ACC112 (cell line): ENCODE measurements at regions not wholly inside any gene's neighbourhood (a gene's known extent, or its start where the extent isn't known, plus 50 kb on each side); places are given as distances from the start of the nearest gene placed in this dataset.
A peak's percentile ranks its signal among the peaks of the same experiment; 100 is the strongest.

ENCODE experiments used
- H2AFZ ChIP-seq: fragments of 200-600 bp; sonication (generic); one replicate; pipeline ENCODE4 v1.6.0; 2017; ENCODE audit warnings: antibody characterized with exemption, low read length; ENCODE audit not compliant: unreplicated experiment
- H3K27ac ChIP-seq: fragments of 200-600 bp; sonication (generic); 2 replicates; pipeline ENCODE4 v1.5.1; 2014; ENCODE audit warnings: low read depth, mild to moderate bottlenecking, antibody characterized with exemption, low read length, moderate library complexity
- H3K27me3 ChIP-seq: fragments of 200-600 bp; sonication (generic); 2 replicates; pipeline ENCODE4 v1.6.1; 2014; ENCODE audit warnings: mild to moderate bottlenecking, antibody characterized with exemption, low read length, moderate library complexity, mixed read lengths; ENCODE audit not compliant: insufficient read depth
- H3K36me3 ChIP-seq: fragments of 200-600 bp; sonication (generic); 2 replicates; pipeline ENCODE4 v1.6.1; 2016; ENCODE audit warnings: mild to moderate bottlenecking, antibody characterized with exemption, low read length, moderate library complexity, mixed read lengths; ENCODE audit not compliant: insufficient read depth
- H3K4me1 ChIP-seq: fragments of 200-600 bp; sonication (generic); one replicate; pipeline ENCODE4 v1.6.1; 2016; ENCODE audit warnings: low read length, mixed read lengths; ENCODE audit not compliant: insufficient read depth, unreplicated experiment, control insufficient read depth
- H3K4me3 ChIP-seq: fragments of 200-600 bp; sonication (generic); 2 replicates; pipeline ENCODE4 v1.5.1; 2014; ENCODE audit warnings: mild to moderate bottlenecking, low read depth, low read length
- H3K79me2 ChIP-seq: fragments of 200-600 bp; sonication (generic); one replicate; pipeline ENCODE4 v1.6.0; 2016; ENCODE audit warnings: low read length; ENCODE audit not compliant: control insufficient read depth, unreplicated experiment, insufficient read depth

DNA sequence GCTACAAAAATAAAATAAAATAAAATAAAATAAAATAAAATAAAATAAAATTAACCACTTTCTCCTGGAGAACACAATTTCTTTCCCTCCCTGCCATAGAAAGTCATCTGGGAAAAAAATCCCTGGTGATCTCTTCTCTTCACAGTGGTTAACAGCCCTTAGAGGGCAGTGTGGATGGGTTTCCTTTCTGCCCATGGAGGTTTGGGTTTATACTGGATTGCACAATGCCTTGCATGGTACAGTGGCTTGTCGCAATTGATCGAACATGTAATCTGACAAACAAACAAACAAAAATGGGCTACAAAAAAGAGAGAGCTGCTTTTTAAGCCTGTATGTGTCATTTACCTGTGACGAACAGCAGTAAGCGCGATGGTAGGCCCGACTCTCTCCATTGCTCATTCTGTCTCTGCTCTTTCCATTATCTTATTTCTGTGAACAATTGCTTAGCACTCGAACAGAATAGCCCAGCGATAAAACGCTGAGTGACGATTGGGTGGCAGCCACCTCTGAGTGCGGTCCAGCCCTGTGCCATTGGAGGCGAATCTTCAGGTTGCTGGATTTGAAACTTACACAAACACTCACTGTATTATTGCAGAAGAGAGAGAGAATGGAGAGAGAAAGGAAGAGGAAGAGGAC lies 166.1 kb downstream of the CD83 start:
- Histone ChIP-seq H3K27ac (no peak overlapping the region), H2AFZ (no peak overlapping the region), H3K4me1 (peaks cover 20% of the 10 kb centered on the region), H3K4me3 (no peak overlapping the region), H3K79me2 (no peaks in the 10 kb centered on the region), H3K36me3 (no peaks in the 10 kb centered on the region), H3K27me3 (no peaks in the 10 kb centered on the region)

DNA sequence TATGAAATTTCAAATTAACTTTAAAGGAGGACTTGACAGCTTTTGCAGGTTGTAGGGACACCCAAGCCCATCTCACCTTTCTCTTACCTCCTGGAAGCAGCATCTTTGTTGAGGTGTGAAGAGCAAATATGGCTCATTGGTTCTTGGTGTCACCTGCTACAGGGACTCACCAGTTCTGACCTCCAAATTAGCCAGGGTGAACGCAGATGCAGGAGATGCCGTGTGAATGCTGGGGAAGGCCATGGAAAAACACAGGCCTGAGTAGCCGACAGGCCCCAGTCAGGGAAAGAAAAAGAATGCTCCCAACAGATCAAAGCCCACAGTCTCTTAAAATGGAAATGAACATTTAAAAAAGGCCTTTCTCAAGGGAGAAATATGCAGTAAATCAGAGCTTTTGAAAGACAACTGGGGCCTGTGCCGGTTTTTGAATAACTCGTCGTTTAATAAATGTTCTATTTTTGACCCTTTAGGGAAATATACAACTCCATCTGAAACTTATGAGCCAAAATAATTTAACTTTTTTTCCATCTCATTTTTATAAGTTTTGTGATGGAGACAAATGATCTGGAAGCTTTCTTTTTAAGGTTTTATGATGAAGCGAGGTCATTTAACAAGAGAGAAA lies 167.5 kb downstream of the CD83 start:
- Histone ChIP-seq H3K36me3 (no peaks in the 10 kb centered on the region), H3K4me3 (no peak overlapping the region), H3K27ac (no peak overlapping the region)

DNA sequence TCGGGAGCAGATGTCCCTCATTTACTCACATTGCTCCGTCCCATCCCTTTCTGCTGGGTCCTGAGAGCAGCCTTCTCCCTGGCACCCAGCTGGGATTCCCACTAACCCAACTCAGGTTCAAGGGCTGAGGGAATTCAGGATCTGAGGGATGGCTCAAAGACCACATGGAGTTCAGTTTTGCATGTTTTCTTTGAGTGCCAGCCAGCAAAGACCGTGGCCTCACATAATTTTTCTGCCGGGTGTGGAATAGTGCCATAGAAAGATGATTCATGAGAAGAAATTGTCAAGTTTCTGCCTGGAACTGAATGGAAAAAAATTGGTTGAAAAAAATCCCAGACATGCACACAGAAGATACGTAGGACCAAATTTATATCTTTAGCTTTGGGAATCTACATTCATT lies 168.6 kb downstream of the CD83 start:
- Histone ChIP-seq H3K36me3 (no peaks in the 10 kb centered on the region), H2AFZ (peak overlapping the region; percentile 19), H3K27ac (peak overlapping the region; percentile 62), H3K79me2 (no peaks in the 10 kb centered on the region), H3K4me1 (peaks cover 20% of the 10 kb centered on the region), H3K27me3 (no peaks in the 10 kb centered on the region), H3K4me3 (no peak overlapping the region; the same call in 1 of the 2 replicates)

More for the DNA sequence above, 167.5 kb downstream of the CD83 start:
- Histone ChIP-seq H3K4me1 (peaks cover 20% of the 10 kb centered on the region), H3K79me2 (no peaks in the 10 kb centered on the region), H3K27me3 (no peaks in the 10 kb centered on the region), H2AFZ (no peak overlapping the region)

DNA sequence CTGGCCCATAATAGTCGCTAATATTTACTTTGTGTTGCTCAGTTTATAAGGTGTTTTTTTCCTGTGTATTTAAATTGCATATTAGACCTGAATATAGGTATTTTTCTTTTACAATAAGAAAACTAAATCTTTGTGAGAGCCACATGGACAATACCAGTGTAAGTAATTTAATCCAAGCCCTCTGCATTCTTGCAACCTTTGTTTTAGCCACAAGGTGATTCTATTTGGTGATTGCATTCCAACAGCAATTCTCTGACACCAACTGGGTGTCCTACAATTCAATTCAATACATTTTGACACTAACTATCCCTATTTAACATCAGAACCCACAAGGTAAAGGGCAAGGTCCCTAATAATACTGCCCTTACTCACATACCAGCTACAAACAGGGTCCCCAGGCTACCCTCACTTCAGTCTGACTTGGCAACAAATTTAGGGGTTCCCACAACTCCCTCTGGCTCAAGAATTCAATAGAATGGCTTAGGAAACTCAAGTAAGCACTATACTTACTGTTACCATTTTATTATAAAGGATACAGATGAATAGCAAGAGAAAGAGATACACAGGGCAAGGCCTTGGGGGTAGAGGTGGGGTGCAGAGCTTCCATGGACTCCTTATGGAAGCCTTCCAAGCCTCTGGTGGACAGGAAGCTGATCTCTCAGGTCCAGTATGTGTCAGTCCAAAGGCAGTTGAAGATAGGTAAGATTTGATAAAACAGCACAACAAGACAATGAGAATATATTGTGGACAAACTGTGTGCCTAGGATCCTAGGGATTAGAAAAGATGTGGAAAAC lies 169.3 kb downstream of the CD83 start:
- Histone ChIP-seq H3K4me1 (peaks cover 20% of the 10 kb centered on the region), H3K27ac (peak overlapping the region; percentile 62), H3K27me3 (no peaks in the 10 kb centered on the region), H2AFZ (no peak overlapping the region), H3K36me3 (no peaks in the 10 kb centered on the region), H3K79me2 (no peaks in the 10 kb centered on the region), H3K4me3 (no peak overlapping the region; the same call in 1 of the 2 replicates)

DNA sequence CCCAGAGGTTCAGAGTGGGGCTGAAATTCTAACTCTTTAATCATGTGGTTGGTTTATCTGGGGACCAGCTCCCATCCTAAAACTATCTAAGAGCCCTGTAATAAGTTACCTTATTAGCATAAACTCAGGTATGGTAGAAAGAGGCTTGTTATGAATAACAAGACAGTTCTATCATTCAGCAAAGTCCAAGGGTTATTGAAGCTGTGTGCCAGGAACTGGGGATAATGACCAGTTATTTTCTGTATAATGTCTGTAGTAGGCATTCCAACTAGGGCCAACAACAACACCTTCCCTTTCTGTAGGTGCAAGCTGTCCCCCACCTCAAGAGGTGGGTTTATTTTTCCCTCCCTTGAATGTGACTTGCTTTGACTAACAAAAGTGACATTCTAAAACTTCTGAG lies 170.1 kb downstream of the CD83 start:
- no peak overlapping the region for H3K27ac ChIP-seq
- H3K4me1 ChIP-seq = peaks cover 20% of the 10 kb centered on the region
- H3K79me2 ChIP-seq = no peaks in the 10 kb centered on the region

DNA sequence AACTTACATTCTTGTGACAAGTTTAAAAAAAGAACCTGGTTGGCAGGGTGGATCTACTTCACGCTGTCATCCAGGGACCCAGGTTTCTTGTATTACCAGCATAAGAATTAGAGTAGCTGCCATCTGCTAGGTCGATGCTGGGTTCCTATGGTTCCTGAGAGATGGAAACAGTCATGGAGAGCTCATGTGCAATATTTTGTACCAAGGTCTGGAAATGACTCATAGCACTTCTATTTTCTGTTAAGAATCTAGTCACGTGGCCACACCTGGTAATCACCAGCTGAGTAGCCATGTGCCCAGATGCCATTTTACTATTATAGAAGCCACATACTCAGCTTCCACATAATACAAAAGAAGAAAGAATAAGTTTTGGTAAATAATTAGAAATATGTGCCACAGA lies 171.3 kb downstream of the CD83 start:
- no peaks in the 10 kb centered on the region for H3K36me3 ChIP-seq

More for the DNA sequence above, 170.1 kb downstream of the CD83 start:
- no peak overlapping the region for H3K4me3 ChIP-seq
- no peaks in the 10 kb centered on the region for H3K36me3 ChIP-seq
- no peak overlapping the region for H2AFZ ChIP-seq
- no peaks in the 10 kb centered on the region for H3K27me3 ChIP-seq

DNA sequence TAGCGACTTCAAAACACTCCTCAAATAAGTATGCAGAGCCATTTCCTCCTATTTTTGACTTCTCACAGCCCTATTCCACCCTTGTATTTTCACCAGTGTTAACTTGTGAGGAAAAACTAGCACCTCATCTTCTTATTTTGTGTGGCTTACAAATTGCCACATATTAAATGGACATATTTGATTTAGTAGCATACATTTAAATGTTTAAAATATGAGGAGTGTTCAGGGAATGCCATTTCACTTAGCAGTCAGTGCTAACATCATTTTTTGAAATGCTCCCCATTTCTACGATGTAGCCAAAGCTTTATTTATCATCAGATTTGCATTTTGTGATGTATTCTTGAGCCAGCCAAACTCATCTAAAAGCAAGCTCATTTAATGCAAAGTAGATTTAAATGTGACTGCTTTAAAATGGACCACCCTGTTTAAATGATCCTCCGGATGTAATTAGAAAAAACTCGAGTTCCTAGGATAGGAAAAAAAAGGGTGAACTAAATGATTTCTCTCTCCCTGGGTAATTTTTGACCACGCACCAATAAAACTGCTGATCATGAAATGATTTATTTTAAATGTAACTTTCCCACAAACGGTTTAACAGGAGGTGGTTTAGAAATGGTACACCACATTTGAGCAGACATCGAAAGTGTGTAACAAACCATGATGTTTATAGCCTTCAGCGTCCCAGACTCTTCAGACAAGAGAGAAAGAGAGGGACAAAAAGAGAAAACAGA lies 172.6 kb downstream of the CD83 start:
- Histone ChIP-seq H3K4me3 (no peak overlapping the region), H3K36me3 (no peaks in the 10 kb centered on the region)

More for the DNA sequence above, 171.3 kb downstream of the CD83 start:
- H2AFZ ChIP-seq = no peak overlapping the region
- no peaks in the 10 kb centered on the region for H3K27me3 ChIP-seq
- H3K79me2 ChIP-seq = no peaks in the 10 kb centered on the region
- H3K4me3 ChIP-seq = no peak overlapping the region
- peaks cover 20% of the 10 kb centered on the region for H3K4me1 ChIP-seq
- H3K27ac ChIP-seq = no peak overlapping the region

DNA sequence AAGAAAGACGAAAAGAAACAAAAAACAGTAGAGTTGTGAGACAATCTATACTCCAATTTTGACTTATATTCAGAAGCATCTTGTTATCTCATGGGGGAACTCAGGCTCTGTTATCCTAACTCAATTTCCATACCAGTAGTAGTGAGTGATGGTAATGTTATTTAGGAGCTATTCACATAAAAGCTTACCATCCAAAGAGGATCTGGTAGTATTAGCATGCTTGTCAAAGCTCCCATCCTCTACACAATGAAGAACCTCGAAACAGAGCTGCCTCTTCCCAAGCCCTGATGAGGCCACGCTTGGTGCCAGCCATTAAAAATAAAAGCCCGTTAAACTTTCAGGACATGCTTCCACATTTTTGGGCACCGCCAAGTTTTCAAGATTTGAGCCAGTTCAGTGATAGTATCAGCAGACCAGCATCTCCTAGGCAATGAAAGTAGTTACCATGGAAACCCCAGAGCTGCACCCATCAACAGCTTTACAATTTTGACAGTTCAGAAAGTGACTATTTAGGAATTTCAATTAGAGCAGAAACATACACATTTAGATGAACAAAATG lies 173.3 kb downstream of the CD83 start:
- H3K27me3 ChIP-seq = no peaks in the 10 kb centered on the region
- no peaks in the 10 kb centered on the region for H3K36me3 ChIP-seq
- no peak overlapping the region for H2AFZ ChIP-seq
- H3K79me2 ChIP-seq = no peaks in the 10 kb centered on the region
- no peak overlapping the region for H3K4me3 ChIP-seq
- no peak overlapping the region for H3K27ac ChIP-seq
- peaks cover 14% of the 10 kb centered on the region for H3K4me1 ChIP-seq

More for the DNA sequence above, 172.6 kb downstream of the CD83 start:
- Histone ChIP-seq H3K27ac (no peak overlapping the region), H3K79me2 (no peaks in the 10 kb centered on the region), H3K4me1 (peaks cover 20% of the 10 kb centered on the region), H2AFZ (no peak overlapping the region), H3K27me3 (no peaks in the 10 kb centered on the region)

DNA sequence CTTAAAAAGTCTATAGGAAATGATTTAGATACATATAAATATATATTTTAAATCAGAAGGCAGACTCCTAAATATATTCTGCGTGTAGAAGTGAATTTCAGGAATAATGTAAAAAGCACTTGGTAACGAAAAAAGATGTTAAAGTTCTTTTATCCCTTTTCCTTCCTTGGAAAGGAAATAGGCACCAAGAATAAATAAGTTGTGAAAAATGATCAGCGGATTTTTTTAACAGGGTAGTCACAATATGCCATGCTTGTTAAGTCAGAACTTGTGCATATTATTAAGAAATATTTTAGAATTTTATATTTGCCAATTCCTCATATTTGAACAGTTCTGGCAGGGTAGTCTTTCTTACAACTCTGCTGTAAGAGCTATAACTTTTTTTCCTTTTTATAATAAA lies 173.8 kb downstream of the CD83 start:
- Histone ChIP-seq H3K4me3 (no peak overlapping the region), H3K27ac (no peak overlapping the region), H2AFZ (no peak overlapping the region), H3K36me3 (no peaks in the 10 kb centered on the region), H3K79me2 (no peaks in the 10 kb centered on the region), H3K4me1 (peaks cover 9% of the 10 kb centered on the region), H3K27me3 (no peaks in the 10 kb centered on the region)

DNA sequence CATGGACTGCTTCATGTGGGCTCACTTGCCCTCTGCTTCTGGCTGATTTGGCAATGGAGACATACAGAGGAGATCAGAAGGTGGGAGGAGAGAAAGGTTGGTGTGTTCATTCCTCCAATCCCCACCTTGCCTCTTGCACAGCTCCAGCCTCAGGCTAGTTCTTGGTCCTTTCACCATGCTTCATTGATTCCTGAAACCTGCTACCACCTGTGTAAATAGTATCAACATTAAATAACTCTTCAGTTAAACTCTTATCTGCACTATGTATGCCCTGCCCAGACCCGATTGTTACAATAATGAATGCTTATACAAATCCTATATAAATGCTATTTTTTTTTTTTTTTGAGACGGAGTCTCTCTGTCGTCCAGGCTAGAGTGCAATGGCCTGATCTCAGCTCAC lies 174.5 kb downstream of the CD83 start:
- Histone ChIP-seq H3K36me3 (no peaks in the 10 kb centered on the region), H2AFZ (no peak overlapping the region), H3K27ac (no peak overlapping the region), H3K4me1 (peaks cover 1% of the 10 kb centered on the region), H3K79me2 (no peaks in the 10 kb centered on the region), H3K4me3 (no peak overlapping the region), H3K27me3 (no peaks in the 10 kb centered on the region)
